GM23338 (cell line): ENCODE measurements at regions not wholly inside any gene's neighbourhood (a gene's known extent, or its start where the extent isn't known, plus 50 kb on each side); places are given as distances from the start of the nearest gene placed in this dataset.

Experiments
- CREB1 ChIP-seq: fragments of 250-450 bp; sonication (Bioruptor Pico); IDR thresholded peaks from 2 replicates; pipeline ENCODE4 v1.5.0; 2020; ENCODE audit warnings: low read depth, mild to moderate bottlenecking, moderate library complexity
- EZH2phosphoT487 ChIP-seq: fragments of 200-600 bp; sonication (generic); IDR thresholded peaks from one replicate; pipeline ENCODE4 v1.8.1; 2018; ENCODE audit warnings: antibody characterized with exemption; ENCODE audit not compliant: unreplicated experiment
- POLR2AphosphoS5 ChIP-seq: IDR thresholded peaks from 2 replicates; pipeline ENCODE4 v1.6.1; 2016; ENCODE audit warnings: antibody characterized with exemption, low read depth
- TF ChIP-seq, protein P1 (sequence below), 2 experiments: fragments of 200-600 bp in 1 of 2; sonication (generic) in 1 of 2; conservative IDR thresholded peaks; 2 replicates each; pipeline versions ENCODE4 v1.5.1 to v1.6.1; 2016 to 2017; ENCODE audit warnings: antibody characterized with exemption in 2 of 2, low read depth in 2 of 2, mild to moderate bottlenecking in 2 of 2, moderate library complexity in 1 of 2
- TF ChIP-seq, protein P2 (sequence below): IDR thresholded peaks from one replicate; pipeline ENCODE4 v1.6.1; 2018; ENCODE audit warnings: antibody characterized with exemption; ENCODE audit not compliant: unreplicated experiment

DNA sequence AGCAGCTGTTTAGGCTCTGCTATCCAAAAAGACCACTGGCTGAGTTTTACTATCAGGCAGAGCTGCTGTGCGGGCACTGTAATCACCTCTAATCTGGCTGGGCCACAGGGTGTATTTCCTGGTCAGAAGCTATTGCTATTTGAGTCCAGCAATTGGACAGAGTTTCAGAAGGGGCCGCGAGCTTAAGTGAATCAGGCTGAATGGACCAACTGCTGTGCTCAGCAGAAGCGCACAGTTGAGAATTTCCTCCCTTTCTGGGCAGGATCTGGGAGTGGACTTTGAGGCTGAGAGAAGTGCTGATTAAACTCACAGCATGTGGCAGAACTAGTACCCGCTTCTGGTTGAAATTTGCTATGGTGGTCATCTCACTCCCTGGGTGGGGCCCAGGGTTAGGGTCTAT, 251.8 kb downstream of the INSIG2 start:
- TF ChIP-seq, protein P1, sequence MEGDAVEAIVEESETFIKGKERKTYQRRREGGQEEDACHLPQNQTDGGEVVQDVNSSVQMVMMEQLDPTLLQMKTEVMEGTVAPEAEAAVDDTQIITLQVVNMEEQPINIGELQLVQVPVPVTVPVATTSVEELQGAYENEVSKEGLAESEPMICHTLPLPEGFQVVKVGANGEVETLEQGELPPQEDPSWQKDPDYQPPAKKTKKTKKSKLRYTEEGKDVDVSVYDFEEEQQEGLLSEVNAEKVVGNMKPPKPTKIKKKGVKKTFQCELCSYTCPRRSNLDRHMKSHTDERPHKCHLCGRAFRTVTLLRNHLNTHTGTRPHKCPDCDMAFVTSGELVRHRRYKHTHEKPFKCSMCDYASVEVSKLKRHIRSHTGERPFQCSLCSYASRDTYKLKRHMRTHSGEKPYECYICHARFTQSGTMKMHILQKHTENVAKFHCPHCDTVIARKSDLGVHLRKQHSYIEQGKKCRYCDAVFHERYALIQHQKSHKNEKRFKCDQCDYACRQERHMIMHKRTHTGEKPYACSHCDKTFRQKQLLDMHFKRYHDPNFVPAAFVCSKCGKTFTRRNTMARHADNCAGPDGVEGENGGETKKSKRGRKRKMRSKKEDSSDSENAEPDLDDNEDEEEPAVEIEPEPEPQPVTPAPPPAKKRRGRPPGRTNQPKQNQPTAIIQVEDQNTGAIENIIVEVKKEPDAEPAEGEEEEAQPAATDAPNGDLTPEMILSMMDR (conservative IDR thresholded peaks at IDR 0.05; ENCODE audit: low read depth in 2 of 2): no peak
- TF ChIP-seq EZH2phosphoT487 (no peak), CREB1 (no peak), POLR2AphosphoS5 (no peak)
- TF ChIP-seq, protein P2, sequence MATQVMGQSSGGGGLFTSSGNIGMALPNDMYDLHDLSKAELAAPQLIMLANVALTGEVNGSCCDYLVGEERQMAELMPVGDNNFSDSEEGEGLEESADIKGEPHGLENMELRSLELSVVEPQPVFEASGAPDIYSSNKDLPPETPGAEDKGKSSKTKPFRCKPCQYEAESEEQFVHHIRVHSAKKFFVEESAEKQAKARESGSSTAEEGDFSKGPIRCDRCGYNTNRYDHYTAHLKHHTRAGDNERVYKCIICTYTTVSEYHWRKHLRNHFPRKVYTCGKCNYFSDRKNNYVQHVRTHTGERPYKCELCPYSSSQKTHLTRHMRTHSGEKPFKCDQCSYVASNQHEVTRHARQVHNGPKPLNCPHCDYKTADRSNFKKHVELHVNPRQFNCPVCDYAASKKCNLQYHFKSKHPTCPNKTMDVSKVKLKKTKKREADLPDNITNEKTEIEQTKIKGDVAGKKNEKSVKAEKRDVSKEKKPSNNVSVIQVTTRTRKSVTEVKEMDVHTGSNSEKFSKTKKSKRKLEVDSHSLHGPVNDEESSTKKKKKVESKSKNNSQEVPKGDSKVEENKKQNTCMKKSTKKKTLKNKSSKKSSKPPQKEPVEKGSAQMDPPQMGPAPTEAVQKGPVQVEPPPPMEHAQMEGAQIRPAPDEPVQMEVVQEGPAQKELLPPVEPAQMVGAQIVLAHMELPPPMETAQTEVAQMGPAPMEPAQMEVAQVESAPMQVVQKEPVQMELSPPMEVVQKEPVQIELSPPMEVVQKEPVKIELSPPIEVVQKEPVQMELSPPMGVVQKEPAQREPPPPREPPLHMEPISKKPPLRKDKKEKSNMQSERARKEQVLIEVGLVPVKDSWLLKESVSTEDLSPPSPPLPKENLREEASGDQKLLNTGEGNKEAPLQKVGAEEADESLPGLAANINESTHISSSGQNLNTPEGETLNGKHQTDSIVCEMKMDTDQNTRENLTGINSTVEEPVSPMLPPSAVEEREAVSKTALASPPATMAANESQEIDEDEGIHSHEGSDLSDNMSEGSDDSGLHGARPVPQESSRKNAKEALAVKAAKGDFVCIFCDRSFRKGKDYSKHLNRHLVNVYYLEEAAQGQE: no peak
